Loucy (cell line): ENCODE measurements at regions not wholly inside any gene's neighbourhood (a gene's known extent, or its start where the extent isn't known, plus 50 kb on each side); places are given as distances from the start of the nearest gene placed in this dataset.

Experiments
- CTCF ChIP-seq: fragments of 200-600 bp; sonication (generic); conservative IDR thresholded peaks from 2 replicates; pipeline ENCODE4 v1.5.1; 2014; ENCODE audit warnings: mild to moderate bottlenecking, antibody characterized with exemption, low read length
- EZH2phosphoT487 ChIP-seq: fragments of 200-600 bp; IDR thresholded peaks from 2 replicates; pipeline ENCODE4 v1.6.1; 2018; ENCODE audit warnings: antibody characterized with exemption, mild to moderate bottlenecking, moderate library complexity, borderline replicate concordance

GRCh38 chr4:154003378-154003777 lies 214.5 kb upstream of the SFRP2 start:
- TF ChIP-seq CTCF: no peak
- TF ChIP-seq EZH2phosphoT487: no peak
